HEK293 (cell line): ENCODE measurements at regions not wholly inside any gene's neighbourhood (a gene's known extent, or its start where the extent isn't known, plus 50 kb on each side); places are given as distances from the start of the nearest gene placed in this dataset.

Experiments used
- CTCF ChIA-PET: fragments of 350-600 bp; formaldehyde crosslinking; extraction: SDS; loops from one replicate; lab custom pipeline; 2021; ENCODE audit warnings: antibody characterized with exemption; lab: Yijun Ruan, JAX
- POLR2A ChIA-PET: fragments of 300-600 bp; formaldehyde crosslinking; extraction: SDS; loops from one replicate; lab custom pipeline; 2020; ENCODE audit warnings: antibody characterized with exemption, inconsistent platforms; lab: Yijun Ruan, JAX
- H3K27ac ChIP-seq: fragments of 200-500 bp; sonication (Bioruptor generic); 2 replicates; pipeline ENCODE4 v1.5.1; 2014; ENCODE audit warnings: low read depth, low read length, control low read depth, inconsistent platforms; ENCODE audit errors: extremely low read depth
- H3K36me3 ChIP-seq, 2 experiments: fragments of 200-500 bp in 1 of 2; sonication (Bioruptor generic) in 1 of 2; 1 replicate in 1 of 2; 2 replicates in 1 of 2; pipeline ENCODE4 v1.5.1; 2014 to 2017; ENCODE audit warnings: inconsistent platforms in 2 of 2, low read length in 2 of 2; ENCODE audit not compliant: control insufficient read depth in 2 of 2, insufficient read depth in 1 of 2
- H3K4me1 ChIP-seq: fragments of 200-500 bp; sonication (Bioruptor generic); 2 replicates; pipeline ENCODE4 v1.5.1; 2014; ENCODE audit warnings: mild to moderate bottlenecking, low read length, inconsistent platforms; ENCODE audit not compliant: control insufficient read depth, insufficient read depth
- H3K4me3 ChIP-seq: 2 replicates; pipeline ENCODE4 v1.5.1; 2011; ENCODE audit warnings: low read depth, mild to moderate bottlenecking, control low read depth, low read length, moderate library complexity
- H3K9me3 ChIP-seq: fragments of 200-500 bp; sonication (Bioruptor generic); 2 replicates; pipeline ENCODE4 v1.5.1; 2014; ENCODE audit warnings: low read depth, low read length, inconsistent platforms; ENCODE audit not compliant: control insufficient read depth, insufficient read depth
- CTCF ChIP-seq: fragments of 450-650 bp; formaldehyde crosslinking; IDR thresholded peaks from 2 replicates; pipeline ENCODE4 v1.5.1; 2016; ENCODE audit warnings: missing biosample characterization, missing genetic modification characterization
- IKZF3 ChIP-seq: fragments of 450-650 bp; IDR thresholded peaks from 2 replicates; pipeline ENCODE4 v1.5.0; 2018; ENCODE audit warnings: missing biosample characterization, mild to moderate bottlenecking, missing genetic modification characterization, moderate library complexity
- MYNN ChIP-seq: fragments of 450-650 bp; formaldehyde crosslinking; IDR thresholded peaks from 2 replicates; pipeline ENCODE4 v1.5.1; 2016; ENCODE audit warnings: missing biosample characterization, missing genetic modification characterization, borderline replicate concordance
- OVOL3 ChIP-seq: fragments of 450-650 bp; formaldehyde crosslinking; IDR thresholded peaks from 2 replicates; pipeline ENCODE4 v1.5.1; 2016; ENCODE audit warnings: missing biosample characterization, missing genetic modification characterization
- REPIN1 ChIP-seq: fragments of 450-650 bp; formaldehyde crosslinking; IDR thresholded peaks from 2 replicates; pipeline ENCODE4 v1.5.1; 2017; ENCODE audit warnings: missing biosample characterization, missing genetic modification characterization, low read depth
- TRIM28 ChIP-seq: IDR thresholded peaks from 2 replicates; pipeline ENCODE4 v1.6.1; 2011; ENCODE audit warnings: low read length, control low read depth, borderline replicate concordance
- YY1 ChIP-seq: fragments of 450-650 bp; formaldehyde crosslinking; IDR thresholded peaks from 2 replicates; pipeline ENCODE4 v1.5.1; 2018; ENCODE audit warnings: missing biosample characterization, missing genetic modification characterization
- ZBTB17 ChIP-seq: fragments of 450-650 bp; formaldehyde crosslinking; IDR thresholded peaks from 2 replicates; pipeline ENCODE4 v1.5.1; 2016; ENCODE audit warnings: missing biosample characterization, missing genetic modification characterization
- ZFP3 ChIP-seq: fragments of 450-650 bp; formaldehyde crosslinking; IDR thresholded peaks from 2 replicates; pipeline ENCODE4 v1.5.1; 2016; ENCODE audit warnings: low read depth, missing biosample characterization, missing genetic modification characterization
- ZNF202 ChIP-seq: fragments of 450-650 bp; formaldehyde crosslinking; IDR thresholded peaks from 2 replicates; pipeline ENCODE4 v1.5.1; 2016; ENCODE audit warnings: missing biosample characterization, missing genetic modification characterization, borderline replicate concordance
- ZNF404 ChIP-seq: fragments of 450-650 bp; formaldehyde crosslinking; IDR thresholded peaks from 2 replicates; pipeline ENCODE4 v1.5.1; 2017; ENCODE audit warnings: missing biosample characterization, missing genetic modification characterization
- ZNF433 ChIP-seq: fragments of 450-650 bp; formaldehyde crosslinking; IDR thresholded peaks from 2 replicates; pipeline ENCODE4 v1.5.1; 2016; ENCODE audit warnings: missing biosample characterization, missing genetic modification characterization, low read depth
- ZNF544 ChIP-seq: fragments of 450-650 bp; formaldehyde crosslinking; IDR thresholded peaks from 2 replicates; pipeline ENCODE4 v1.5.0; 2017; ENCODE audit warnings: missing biosample characterization, missing genetic modification characterization
- ZNF596 ChIP-seq: fragments of 450-650 bp; IDR thresholded peaks from 2 replicates; pipeline ENCODE4 v1.5.0; 2018; ENCODE audit warnings: missing biosample characterization, mild to moderate bottlenecking, missing genetic modification characterization, moderate library complexity
- ZNF621 ChIP-seq: fragments of 450-650 bp; formaldehyde crosslinking; IDR thresholded peaks from 2 replicates; pipeline ENCODE4 v1.5.1; 2017; ENCODE audit warnings: missing biosample characterization, missing genetic modification characterization
- ZNF664 ChIP-seq: fragments of 450-650 bp; formaldehyde crosslinking; IDR thresholded peaks from 2 replicates; pipeline ENCODE4 v1.5.1; 2016; ENCODE audit warnings: missing biosample characterization, missing genetic modification characterization
- ZNF670 ChIP-seq: fragments of 450-650 bp; formaldehyde crosslinking; IDR thresholded peaks from 2 replicates; pipeline ENCODE4 v1.5.1; 2016; ENCODE audit warnings: missing biosample characterization, missing genetic modification characterization, low read depth
- ZNF701 ChIP-seq: fragments of 450-650 bp; formaldehyde crosslinking; IDR thresholded peaks from 2 replicates; pipeline ENCODE4 v1.5.1; 2016; ENCODE audit warnings: missing biosample characterization, missing genetic modification characterization
- ZNF747 ChIP-seq: fragments of 450-650 bp; formaldehyde crosslinking; IDR thresholded peaks from 2 replicates; pipeline ENCODE4 v1.5.1; 2016; ENCODE audit warnings: missing biosample characterization, missing genetic modification characterization
- ZNF76 ChIP-seq: fragments of 450-650 bp; formaldehyde crosslinking; IDR thresholded peaks from 2 replicates; pipeline ENCODE4; 2016; ENCODE audit warnings: low read depth, missing biosample characterization, missing genetic modification characterization, borderline replicate concordance
- TF ChIP-seq, protein P1 (sequence below): fragments of 450-650 bp; formaldehyde crosslinking; IDR thresholded peaks from 2 replicates; pipeline ENCODE4 v1.5.1; 2016; ENCODE audit warnings: missing biosample characterization, missing genetic modification characterization
- TF ChIP-seq, protein P2 (sequence below): fragments of 450-650 bp; formaldehyde crosslinking; IDR thresholded peaks from 2 replicates; pipeline ENCODE4 v1.5.1; 2016; ENCODE audit warnings: missing biosample characterization, missing genetic modification characterization

- no peaks in the 10 kb centered on the region for H3K9me3 ChIP-seq
- peaks cover 8% of the 10 kb centered on the region; the same call in 1 of the 2 replicates for H3K4me1 ChIP-seq
- POLR2A ChIA-PET, result no interaction called here
- CTCF ChIA-PET, result interaction anchor here (0.6 to 1.2 kb wide), 3 partner anchors 10 to 287 kb away, joined by 3 read pairs; no protein-coding TSS in a partner anchor
- H3K36me3 ChIP-seq, result no peaks in the 10 kb centered on the region
- H3K27ac ChIP-seq, result no peak overlapping the region
- TF ChIP-seq ZNF76 (tag by site-specific recombination) (no peak), REPIN1 (tag by site-specific recombination) (no peak), MYNN (tag by site-specific recombination) (no peak), ZBTB17 (tag by site-specific recombination) (no peak), ZNF404 (no peak), ZNF544 (tag by site-specific recombination) (no peak), ZNF433 (tag by site-specific recombination) (no peak), YY1 (no peak), OVOL3 (tag by site-specific recombination) (no peak)
- TF ChIP-seq, protein P1, sequence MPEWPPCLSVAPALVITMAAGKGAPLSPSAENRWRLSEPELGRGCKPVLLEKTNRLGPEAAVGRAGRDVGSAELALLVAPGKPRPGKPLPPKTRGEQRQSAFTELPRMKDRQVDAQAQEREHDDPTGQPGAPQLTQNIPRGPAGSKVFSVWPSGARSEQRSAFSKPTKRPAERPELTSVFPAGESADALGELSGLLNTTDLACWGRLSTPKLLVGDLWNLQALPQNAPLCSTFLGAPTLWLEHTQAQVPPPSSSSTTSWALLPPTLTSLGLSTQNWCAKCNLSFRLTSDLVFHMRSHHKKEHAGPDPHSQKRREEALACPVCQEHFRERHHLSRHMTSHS (tag by site-specific recombination), result no peak
- H3K4me3 ChIP-seq, result no peak overlapping the region
Observed at GRCh38 chr13:36570489-36570888, 103.3 kb upstream of the SERTM1 start.

DNA sequence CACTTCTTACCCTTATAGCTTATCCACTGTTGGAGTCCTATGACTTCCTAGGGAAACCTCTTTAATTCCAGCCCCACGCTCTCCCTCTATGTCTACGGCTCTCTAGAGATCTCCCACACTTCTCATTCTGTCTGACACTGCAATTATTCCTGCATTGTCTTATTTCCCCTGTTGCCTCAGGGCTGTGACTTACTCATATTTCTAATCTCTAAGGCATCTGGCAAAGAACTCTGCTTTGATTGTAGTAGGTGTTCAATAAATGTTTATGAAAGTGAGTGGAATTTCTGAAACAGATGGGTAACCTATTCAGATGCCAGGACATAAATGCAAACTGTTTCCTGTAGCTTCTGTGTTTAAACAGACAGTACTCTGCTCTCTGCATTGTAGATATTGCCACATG is 102.4 kb upstream of the SERTM1 start:
- Histone ChIP-seq H3K9me3 (no peaks in the 10 kb centered on the region), H3K36me3 (no peaks in the 10 kb centered on the region), H3K27ac (no peak overlapping the region), H3K4me3 (no peak overlapping the region), H3K4me1 (peaks cover 8% of the 10 kb centered on the region; the same call in 1 of the 2 replicates)
- ChIA-PET CTCF (interaction anchor here (1.0 to 1.2 kb wide), 2 partner anchors 9 to 288 kb away, joined by 3 read pairs; no protein-coding TSS in a partner anchor), POLR2A (no interaction called here)
- TF ChIP-seq TRIM28, result peak; percentile 20; the same call in 1 of the 2 replicates
- TF ChIP-seq ZNF621 (tag by site-specific recombination), result no peak
- peak; percentile 54; the same call in 1 of the 2 replicates for TF ChIP-seq ZNF664 (tag by site-specific recombination)
- TF ChIP-seq, protein P2, sequence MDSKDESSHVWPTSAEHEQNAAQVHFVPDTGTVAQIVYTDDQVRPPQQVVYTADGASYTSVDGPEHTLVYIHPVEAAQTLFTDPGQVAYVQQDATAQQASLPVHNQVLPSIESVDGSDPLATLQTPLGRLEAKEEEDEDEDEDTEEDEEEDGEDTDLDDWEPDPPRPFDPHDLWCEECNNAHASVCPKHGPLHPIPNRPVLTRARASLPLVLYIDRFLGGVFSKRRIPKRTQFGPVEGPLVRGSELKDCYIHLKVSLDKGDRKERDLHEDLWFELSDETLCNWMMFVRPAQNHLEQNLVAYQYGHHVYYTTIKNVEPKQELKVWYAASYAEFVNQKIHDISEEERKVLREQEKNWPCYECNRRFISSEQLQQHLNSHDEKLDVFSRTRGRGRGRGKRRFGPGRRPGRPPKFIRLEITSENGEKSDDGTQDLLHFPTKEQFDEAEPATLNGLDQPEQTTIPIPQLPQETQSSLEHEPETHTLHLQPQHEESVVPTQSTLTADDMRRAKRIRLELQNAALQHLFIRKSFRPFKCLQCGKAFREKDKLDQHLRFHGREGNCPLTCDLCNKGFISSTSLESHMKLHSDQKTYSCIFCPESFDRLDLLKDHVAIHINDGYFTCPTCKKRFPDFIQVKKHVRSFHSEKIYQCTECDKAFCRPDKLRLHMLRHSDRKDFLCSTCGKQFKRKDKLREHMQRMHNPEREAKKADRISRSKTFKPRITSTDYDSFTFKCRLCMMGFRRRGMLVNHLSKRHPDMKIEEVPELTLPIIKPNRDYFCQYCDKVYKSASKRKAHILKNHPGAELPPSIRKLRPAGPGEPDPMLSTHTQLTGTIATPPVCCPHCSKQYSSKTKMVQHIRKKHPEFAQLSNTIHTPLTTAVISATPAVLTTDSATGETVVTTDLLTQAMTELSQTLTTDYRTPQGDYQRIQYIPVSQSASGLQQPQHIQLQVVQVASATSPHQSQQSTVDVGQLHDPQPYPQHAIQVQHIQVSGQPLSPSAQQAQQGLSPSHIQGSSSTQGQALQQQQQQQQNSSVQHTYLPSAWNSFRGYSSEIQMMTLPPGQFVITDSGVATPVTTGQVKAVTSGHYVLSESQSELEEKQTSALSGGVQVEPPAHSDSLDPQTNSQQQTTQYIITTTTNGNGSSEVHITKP (tag by site-specific recombination), result no peak

DNA sequence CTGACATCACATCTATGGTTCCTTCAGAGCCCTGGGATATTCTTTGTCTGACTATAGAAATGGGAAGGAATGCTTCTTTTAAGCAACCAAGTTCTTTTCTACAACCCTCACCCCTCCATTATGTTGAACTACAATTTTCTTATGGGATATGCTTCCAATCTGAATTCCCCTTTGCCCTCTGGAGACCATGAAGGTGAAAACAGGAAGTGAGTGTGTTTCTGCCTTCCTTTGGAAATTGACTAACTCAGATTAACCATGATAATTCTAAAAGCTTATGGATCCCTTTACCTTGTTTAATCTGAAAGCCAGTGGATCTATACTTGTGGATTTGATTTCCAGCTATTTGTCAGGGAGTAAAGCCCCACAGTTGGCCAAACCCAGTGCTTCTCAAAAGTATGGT is 90.8 kb upstream of the SERTM1 start:
- CTCF ChIA-PET, result no interaction called here
- TF ChIP-seq OVOL3 (tag by site-specific recombination), result no peak
- no peak for TF ChIP-seq ZFP3 (tag by site-specific recombination)
- no peak for TF ChIP-seq ZNF433 (tag by site-specific recombination)
- no peak for TF ChIP-seq ZNF701 (tag by site-specific recombination)
- no peak for TF ChIP-seq ZNF670 (tag by site-specific recombination)
- TF ChIP-seq ZNF596, result no peak
- no peak for TF ChIP-seq ZNF202 (tag by site-specific recombination)
- TF ChIP-seq IKZF3, result no peak
- no peak for TF ChIP-seq ZNF747 (tag by site-specific recombination)
- no peak for TF ChIP-seq CTCF
- H3K4me1 ChIP-seq, result no peaks in the 10 kb centered on the region
- no peak overlapping the region for H3K4me3 ChIP-seq
- H3K27ac ChIP-seq, result no peak overlapping the region
- H3K36me3 ChIP-seq, result no peaks in the 10 kb centered on the region
- H3K9me3 ChIP-seq, result no peaks in the 10 kb centered on the region
- POLR2A ChIA-PET, result no interaction called here
